ENCODE measurements at regions not wholly inside any gene's neighbourhood (a gene's known extent, or its start where the extent isn't known, plus 50 kb on each side); places are given as distances from the start of the nearest gene placed in this dataset.

DNA sequence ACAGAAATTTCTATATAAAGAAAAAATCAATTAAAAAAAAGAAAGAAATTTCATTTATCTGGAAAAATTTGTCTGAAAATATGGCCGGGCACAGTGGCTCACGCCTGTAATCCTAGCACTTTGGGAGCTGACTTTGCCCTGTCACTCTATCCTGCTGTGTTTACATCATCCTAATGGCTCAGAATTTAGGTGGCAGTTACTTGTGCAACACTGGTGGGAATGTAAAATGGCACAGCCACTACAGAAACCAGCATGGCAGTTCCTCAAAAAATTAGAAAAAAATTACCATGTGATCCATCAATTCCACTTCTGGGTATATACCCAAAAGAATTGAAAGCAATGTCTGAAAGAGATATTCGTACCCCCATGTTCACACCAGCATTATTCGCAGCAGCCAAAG is 405.2 kb upstream of the AUTS2 start:
- TF ChIP-seq, protein P1, sequence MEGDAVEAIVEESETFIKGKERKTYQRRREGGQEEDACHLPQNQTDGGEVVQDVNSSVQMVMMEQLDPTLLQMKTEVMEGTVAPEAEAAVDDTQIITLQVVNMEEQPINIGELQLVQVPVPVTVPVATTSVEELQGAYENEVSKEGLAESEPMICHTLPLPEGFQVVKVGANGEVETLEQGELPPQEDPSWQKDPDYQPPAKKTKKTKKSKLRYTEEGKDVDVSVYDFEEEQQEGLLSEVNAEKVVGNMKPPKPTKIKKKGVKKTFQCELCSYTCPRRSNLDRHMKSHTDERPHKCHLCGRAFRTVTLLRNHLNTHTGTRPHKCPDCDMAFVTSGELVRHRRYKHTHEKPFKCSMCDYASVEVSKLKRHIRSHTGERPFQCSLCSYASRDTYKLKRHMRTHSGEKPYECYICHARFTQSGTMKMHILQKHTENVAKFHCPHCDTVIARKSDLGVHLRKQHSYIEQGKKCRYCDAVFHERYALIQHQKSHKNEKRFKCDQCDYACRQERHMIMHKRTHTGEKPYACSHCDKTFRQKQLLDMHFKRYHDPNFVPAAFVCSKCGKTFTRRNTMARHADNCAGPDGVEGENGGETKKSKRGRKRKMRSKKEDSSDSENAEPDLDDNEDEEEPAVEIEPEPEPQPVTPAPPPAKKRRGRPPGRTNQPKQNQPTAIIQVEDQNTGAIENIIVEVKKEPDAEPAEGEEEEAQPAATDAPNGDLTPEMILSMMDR (IDR thresholded peaks at IDR 0.05) = no peak
- no peak for TF ChIP-seq POLR2A (IDR thresholded peaks at IDR 0.05)
